SU-DHL-6 (cell line): ENCODE measurements at regions not wholly inside any gene's neighbourhood (a gene's known extent, or its start where the extent isn't known, plus 50 kb on each side); places are given as distances from the start of the nearest gene placed in this dataset.

Experiments
- CTCF ChIP-seq: fragments of 200-600 bp; sonication (generic); IDR thresholded peaks from one replicate; pipeline ENCODE4 v1.5.1; 2017; ENCODE audit warnings: antibody characterized with exemption, mild to moderate bottlenecking, low read length, moderate library complexity; ENCODE audit not compliant: insufficient read depth, poor library complexity, severe bottlenecking
- EZH2phosphoT487 ChIP-seq: fragments of 200-600 bp; sonication (generic), shearing (Covaris generic); conservative IDR thresholded peaks from 2 replicates; pipeline ENCODE4 v1.6.1; 2018; ENCODE audit warnings: mild to moderate bottlenecking, antibody characterized with exemption, low read length, moderate library complexity, mixed read lengths

- TF ChIP-seq EZH2phosphoT487 = no peak
- TF ChIP-seq CTCF = no peak
Observed at GRCh38 chr10:3702056-3702546, 82.9 kb downstream of the KLF6 start.
